SK-N-SH treated with all-trans-retinoic acid at 6 μM for 48 hours (cell line): ENCODE measurements at regions not wholly inside any gene's neighbourhood (a gene's known extent, or its start where the extent isn't known, plus 50 kb on each side); places are given as distances from the start of the nearest gene placed in this dataset.

Experiments used
- ATAC-seq: fragments of 200-7000 bp; cut with Tn5 transposase; 3 replicates; pipeline ENCODE4 v1.9.1; 2020; ENCODE audit warnings: mild to moderate bottlenecking, moderate library complexity
- ARNTL ChIP-seq: fragments of 450-650 bp; formaldehyde crosslinking; IDR thresholded peaks from 2 replicates; pipeline ENCODE4 v1.5.0; 2020; ENCODE audit warnings: low read depth, mild to moderate bottlenecking, moderate library complexity, borderline replicate concordance
- BACH2 ChIP-seq: fragments of 250-450 bp; sonication (Bioruptor Pico); IDR thresholded peaks from 2 replicates; pipeline ENCODE4 v1.9.0; 2021; ENCODE audit warnings: mild to moderate bottlenecking, borderline replicate concordance
- ESRRG ChIP-seq: fragments of 250-450 bp; sonication (Bioruptor Pico); IDR thresholded peaks from 2 replicates; pipeline ENCODE4 v1.6.1; 2021; ENCODE audit warnings: mild to moderate bottlenecking
- ISL1 ChIP-seq: fragments of 250-450 bp; sonication (Bioruptor Pico); IDR thresholded peaks from 2 replicates; pipeline ENCODE4 v2.1.2; 2022; ENCODE audit warnings: mild to moderate bottlenecking, moderate library complexity
- OSR1 ChIP-seq: fragments of 250-450 bp; sonication (Bioruptor Pico); IDR thresholded peaks from 2 replicates; pipeline ENCODE4 v1.8.0; 2022; ENCODE audit warnings: moderate library complexity, mild to moderate bottlenecking, inconsistent platforms
- PPARA ChIP-seq: fragments of 250-450 bp; sonication (Bioruptor Pico); IDR thresholded peaks from 2 replicates; pipeline ENCODE4 v1.5.0; 2020; ENCODE audit warnings: mild to moderate bottlenecking, borderline replicate concordance
- SNAI2 ChIP-seq: fragments of 250-450 bp; sonication (Bioruptor Pico); IDR thresholded peaks from 2 replicates; pipeline ENCODE4 v1.5.0; 2020; ENCODE audit warnings: mild to moderate bottlenecking, moderate library complexity
- TOX ChIP-seq: fragments of 250-450 bp; sonication (Bioruptor Pico); IDR thresholded peaks from 2 replicates; pipeline ENCODE4 v1.8.0; 2021; ENCODE audit warnings: mild to moderate bottlenecking, moderate library complexity, borderline replicate concordance
- TSHZ2 ChIP-seq: fragments of 250-450 bp; sonication (Bioruptor Pico); IDR thresholded peaks from 2 replicates; pipeline ENCODE4 v1.5.0; 2020; ENCODE audit warnings: mild to moderate bottlenecking, moderate library complexity
- ZC3H10 ChIP-seq: fragments of 250-450 bp; sonication (Bioruptor Pico); IDR thresholded peaks from 2 replicates; pipeline ENCODE4 v1.5.1; 2021; ENCODE audit warnings: mild to moderate bottlenecking, moderate library complexity
- ZFP3 ChIP-seq: fragments of 250-450 bp; sonication (Bioruptor Pico); IDR thresholded peaks from 2 replicates; pipeline ENCODE4 v1.5.0; 2020; ENCODE audit warnings: mild to moderate bottlenecking, moderate library complexity
- ZNF565 ChIP-seq: fragments of 450-650 bp; formaldehyde crosslinking; conservative IDR thresholded peaks from 2 replicates; pipeline ENCODE4 v1.5.0; 2020; ENCODE audit warnings: low read depth, mild to moderate bottlenecking, moderate library complexity
- ZNF8 ChIP-seq: fragments of 450-650 bp; formaldehyde crosslinking; IDR thresholded peaks from 2 replicates; pipeline ENCODE4 v1.5.0; 2020; ENCODE audit warnings: mild to moderate bottlenecking, moderate library complexity
- TF ChIP-seq, protein P1 (sequence below): fragments of 250-450 bp; sonication (Bioruptor Pico); IDR thresholded peaks from 2 replicates; pipeline ENCODE4 v1.8.0; 2020; ENCODE audit warnings: mild to moderate bottlenecking, moderate library complexity, borderline replicate concordance
- TF ChIP-seq, protein P2 (sequence below): fragments of 250-450 bp; sonication (Bioruptor Pico); IDR thresholded peaks from 2 replicates; pipeline ENCODE4 v1.8.0; 2021; ENCODE audit warnings: low read depth, mild to moderate bottlenecking, moderate library complexity, borderline replicate concordance

DNA sequence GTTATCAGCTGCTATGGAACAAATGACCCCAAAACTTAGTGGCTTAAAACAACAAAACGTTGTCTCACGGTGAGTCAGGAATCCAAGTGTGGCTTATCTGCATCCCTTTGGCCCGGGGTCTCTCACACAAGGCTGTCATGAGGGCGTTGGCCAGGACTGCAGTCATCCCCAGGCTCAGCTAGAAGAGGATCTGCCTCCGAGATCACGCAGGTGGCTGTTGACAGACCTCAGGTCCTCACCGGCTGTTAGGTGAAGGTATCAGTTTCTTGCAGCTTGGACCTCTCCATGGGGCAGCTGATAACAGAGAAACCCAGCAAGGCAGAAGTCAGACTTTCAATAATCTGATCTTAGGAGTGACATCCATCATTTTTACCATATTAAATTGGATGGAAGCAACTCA, 52.7 kb upstream of the SYT6 start (continued):
- TF ChIP-seq, protein P1, sequence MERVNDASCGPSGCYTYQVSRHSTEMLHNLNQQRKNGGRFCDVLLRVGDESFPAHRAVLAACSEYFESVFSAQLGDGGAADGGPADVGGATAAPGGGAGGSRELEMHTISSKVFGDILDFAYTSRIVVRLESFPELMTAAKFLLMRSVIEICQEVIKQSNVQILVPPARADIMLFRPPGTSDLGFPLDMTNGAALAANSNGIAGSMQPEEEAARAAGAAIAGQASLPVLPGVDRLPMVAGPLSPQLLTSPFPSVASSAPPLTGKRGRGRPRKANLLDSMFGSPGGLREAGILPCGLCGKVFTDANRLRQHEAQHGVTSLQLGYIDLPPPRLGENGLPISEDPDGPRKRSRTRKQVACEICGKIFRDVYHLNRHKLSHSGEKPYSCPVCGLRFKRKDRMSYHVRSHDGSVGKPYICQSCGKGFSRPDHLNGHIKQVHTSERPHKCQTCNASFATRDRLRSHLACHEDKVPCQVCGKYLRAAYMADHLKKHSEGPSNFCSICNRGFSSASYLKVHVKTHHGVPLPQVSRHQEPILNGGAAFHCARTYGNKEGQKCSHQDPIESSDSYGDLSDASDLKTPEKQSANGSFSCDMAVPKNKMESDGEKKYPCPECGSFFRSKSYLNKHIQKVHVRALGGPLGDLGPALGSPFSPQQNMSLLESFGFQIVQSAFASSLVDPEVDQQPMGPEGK (CRISPR knock-in tag) = no peak
- no peak for TF ChIP-seq ZC3H10 (CRISPR knock-in tag)
- TF ChIP-seq, all 23 proteins: peak for 0

- TF ChIP-seq ESRRG (CRISPR knock-in tag) (no peak), OSR1 (no peak), ISL1 (CRISPR knock-in tag) (no peak), TOX (CRISPR knock-in tag) (no peak), ZNF565 (CRISPR knock-in tag) (no peak), TSHZ2 (CRISPR knock-in tag) (no peak), PPARA (CRISPR knock-in tag) (no peak), BACH2 (CRISPR knock-in tag) (no peak), ZFP3 (CRISPR knock-in tag) (no peak), ARNTL (no peak), ZNF8 (CRISPR knock-in tag) (no peak), SNAI2 (no peak)
- TF ChIP-seq, protein P2, sequence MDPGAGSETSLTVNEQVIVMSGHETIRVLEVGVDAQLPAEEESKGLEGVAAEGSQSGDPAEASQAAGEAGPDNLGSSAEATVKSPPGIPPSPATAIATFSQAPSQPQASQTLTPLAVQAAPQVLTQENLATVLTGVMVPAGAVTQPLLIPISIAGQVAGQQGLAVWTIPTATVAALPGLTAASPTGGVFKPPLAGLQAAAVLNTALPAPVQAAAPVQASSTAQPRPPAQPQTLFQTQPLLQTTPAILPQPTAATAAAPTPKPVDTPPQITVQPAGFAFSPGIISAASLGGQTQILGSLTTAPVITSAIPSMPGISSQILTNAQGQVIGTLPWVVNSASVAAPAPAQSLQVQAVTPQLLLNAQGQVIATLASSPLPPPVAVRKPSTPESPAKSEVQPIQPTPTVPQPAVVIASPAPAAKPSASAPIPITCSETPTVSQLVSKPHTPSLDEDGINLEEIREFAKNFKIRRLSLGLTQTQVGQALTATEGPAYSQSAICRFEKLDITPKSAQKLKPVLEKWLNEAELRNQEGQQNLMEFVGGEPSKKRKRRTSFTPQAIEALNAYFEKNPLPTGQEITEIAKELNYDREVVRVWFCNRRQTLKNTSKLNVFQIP = no peak
- ATAC-seq = no peak
These were observed 50.0 kb upstream of the SYT6 start for GRCh38 chr1:114203595-114204128.
